ENCODE measurements at regions not wholly inside any gene's neighbourhood (a gene's known extent, or its start where the extent isn't known, plus 50 kb on each side); places are given as distances from the start of the nearest gene placed in this dataset.

DNA sequence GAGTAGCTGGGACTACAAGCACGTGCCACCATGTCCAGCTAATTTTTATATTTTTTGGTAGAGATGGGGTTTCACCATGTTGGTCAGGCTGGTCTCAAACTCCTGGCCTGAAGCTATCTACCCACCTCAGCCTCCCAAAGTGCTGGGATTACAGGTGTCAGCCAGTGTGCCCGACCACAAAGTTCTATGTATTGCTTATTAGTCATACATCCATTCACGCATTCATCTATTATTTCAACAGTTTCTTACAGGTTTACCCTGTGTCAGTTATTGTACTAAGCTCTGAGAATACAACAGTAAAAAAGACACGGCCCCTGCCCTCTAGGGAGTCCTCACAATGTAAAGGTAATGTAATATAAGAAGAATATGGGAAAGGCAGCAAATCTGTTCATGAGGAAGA is 188.9 kb upstream of the BTG1 start:
- TF ChIP-seq, protein P1, sequence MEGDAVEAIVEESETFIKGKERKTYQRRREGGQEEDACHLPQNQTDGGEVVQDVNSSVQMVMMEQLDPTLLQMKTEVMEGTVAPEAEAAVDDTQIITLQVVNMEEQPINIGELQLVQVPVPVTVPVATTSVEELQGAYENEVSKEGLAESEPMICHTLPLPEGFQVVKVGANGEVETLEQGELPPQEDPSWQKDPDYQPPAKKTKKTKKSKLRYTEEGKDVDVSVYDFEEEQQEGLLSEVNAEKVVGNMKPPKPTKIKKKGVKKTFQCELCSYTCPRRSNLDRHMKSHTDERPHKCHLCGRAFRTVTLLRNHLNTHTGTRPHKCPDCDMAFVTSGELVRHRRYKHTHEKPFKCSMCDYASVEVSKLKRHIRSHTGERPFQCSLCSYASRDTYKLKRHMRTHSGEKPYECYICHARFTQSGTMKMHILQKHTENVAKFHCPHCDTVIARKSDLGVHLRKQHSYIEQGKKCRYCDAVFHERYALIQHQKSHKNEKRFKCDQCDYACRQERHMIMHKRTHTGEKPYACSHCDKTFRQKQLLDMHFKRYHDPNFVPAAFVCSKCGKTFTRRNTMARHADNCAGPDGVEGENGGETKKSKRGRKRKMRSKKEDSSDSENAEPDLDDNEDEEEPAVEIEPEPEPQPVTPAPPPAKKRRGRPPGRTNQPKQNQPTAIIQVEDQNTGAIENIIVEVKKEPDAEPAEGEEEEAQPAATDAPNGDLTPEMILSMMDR (IDR thresholded peaks at IDR 0.05; ENCODE audit: insufficient read depth, low read length, poor library complexity, severe bottlenecking) = no peak
- Histone ChIP-seq H3K27me3 (replicated peaks; ENCODE audit: control insufficient read depth, insufficient read depth, low read length) (no peaks in the 10 kb centered on the region), H3K4me3 (replicated peaks; ENCODE audit: low read depth, low read length) (no peak overlapping the region), H3K36me3 (ENCODE audit: control insufficient read depth, insufficient read depth, low read length) (no peaks in the 10 kb centered on the region)
- DNase-seq (ENCODE audit: extremely low read depth, insufficient read length) = no peak

DNA sequence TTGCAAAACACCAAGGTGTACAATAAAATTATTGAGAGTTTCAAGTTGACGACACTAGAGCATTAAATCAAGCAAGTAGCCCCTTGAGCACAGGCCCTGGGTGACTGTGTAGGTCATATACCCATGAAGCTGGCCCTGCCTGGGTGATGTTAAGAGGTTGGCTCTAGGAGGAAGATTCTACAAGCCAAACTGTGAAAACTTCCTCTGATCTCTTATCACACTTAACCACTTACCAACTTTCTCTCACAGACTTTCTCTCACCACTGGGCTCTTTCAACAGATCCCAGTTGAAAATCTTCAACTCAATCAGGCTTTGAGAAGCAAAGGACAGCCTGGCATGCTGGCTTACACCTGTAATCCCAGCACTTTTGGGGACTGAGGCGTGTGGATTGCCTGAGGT is 186.9 kb upstream of the BTG1 start:
- no peak for DNase-seq (ENCODE audit: extremely low read depth, insufficient read length)
- TF ChIP-seq, protein P1 (IDR thresholded peaks at IDR 0.05; ENCODE audit: insufficient read depth, low read length, poor library complexity, severe bottlenecking) = no peak

DNA sequence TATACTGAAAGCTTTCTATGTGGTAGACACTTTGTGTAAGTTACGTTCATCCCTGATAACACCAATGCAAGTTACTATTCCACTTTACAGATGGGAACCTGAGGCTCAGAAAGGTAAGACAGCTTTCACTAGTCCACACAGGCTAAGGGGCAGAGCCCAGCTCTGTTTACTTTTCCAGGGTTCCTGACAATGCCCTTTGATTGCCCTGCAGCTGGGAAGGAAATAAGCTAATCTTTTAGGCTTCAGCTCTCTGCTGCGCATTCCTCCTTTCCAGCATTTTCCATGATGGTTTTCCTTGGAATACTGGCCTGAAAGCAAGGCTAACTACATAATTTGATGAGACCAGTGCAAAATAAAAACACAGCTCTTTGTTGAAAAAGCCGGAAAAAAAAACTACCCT is 185.7 kb upstream of the BTG1 start:
- no peak overlapping the region for H3K4me3 ChIP-seq (replicated peaks; ENCODE audit: low read depth, low read length)
- H3K36me3 ChIP-seq (ENCODE audit: control insufficient read depth, insufficient read depth, low read length) = no peaks in the 10 kb centered on the region
- no peaks in the 10 kb centered on the region for H3K27me3 ChIP-seq (replicated peaks; ENCODE audit: control insufficient read depth, insufficient read depth, low read length)
- DNase-seq (ENCODE audit: extremely low read depth, insufficient read length) = no peak
- TF ChIP-seq, protein P1 (IDR thresholded peaks at IDR 0.05; ENCODE audit: insufficient read depth, low read length, poor library complexity, severe bottlenecking) = no peak

More for the DNA sequence above, 186.9 kb upstream of the BTG1 start:
- H3K27me3 ChIP-seq (replicated peaks; ENCODE audit: control insufficient read depth, insufficient read depth, low read length) = no peaks in the 10 kb centered on the region
- no peaks in the 10 kb centered on the region for H3K36me3 ChIP-seq (ENCODE audit: control insufficient read depth, insufficient read depth, low read length)
- no peak overlapping the region for H3K4me3 ChIP-seq (replicated peaks; ENCODE audit: low read depth, low read length)

DNA sequence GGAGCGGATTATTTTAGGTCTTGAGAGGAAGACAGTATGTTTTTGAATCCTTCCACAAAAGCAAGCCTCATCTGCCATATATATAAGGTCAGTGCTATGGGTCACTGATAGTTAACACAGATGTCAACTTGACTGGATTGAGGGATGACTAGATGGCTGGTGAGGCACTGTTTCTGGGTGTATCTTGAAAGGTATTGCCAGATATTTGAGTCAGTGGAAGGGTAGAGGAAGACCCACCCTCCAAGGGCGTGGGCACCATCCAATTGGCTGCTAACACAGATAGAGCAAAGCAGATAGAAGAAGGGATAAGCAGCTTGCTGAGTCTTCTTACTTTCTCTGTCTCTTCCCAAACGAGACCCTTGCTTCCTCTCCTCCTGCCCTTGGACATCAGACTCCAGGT is 185.0 kb upstream of the BTG1 start:
- Histone ChIP-seq H3K36me3 (ENCODE audit: control insufficient read depth, insufficient read depth, low read length) (no peaks in the 10 kb centered on the region), H3K4me3 (replicated peaks; ENCODE audit: low read depth, low read length) (no peak overlapping the region), H3K27me3 (replicated peaks; ENCODE audit: control insufficient read depth, insufficient read depth, low read length) (no peaks in the 10 kb centered on the region)
- no peak for DNase-seq (ENCODE audit: extremely low read depth, insufficient read length)
- TF ChIP-seq, protein P1 (IDR thresholded peaks at IDR 0.05; ENCODE audit: insufficient read depth, low read length, poor library complexity, severe bottlenecking) = no peak

DNA sequence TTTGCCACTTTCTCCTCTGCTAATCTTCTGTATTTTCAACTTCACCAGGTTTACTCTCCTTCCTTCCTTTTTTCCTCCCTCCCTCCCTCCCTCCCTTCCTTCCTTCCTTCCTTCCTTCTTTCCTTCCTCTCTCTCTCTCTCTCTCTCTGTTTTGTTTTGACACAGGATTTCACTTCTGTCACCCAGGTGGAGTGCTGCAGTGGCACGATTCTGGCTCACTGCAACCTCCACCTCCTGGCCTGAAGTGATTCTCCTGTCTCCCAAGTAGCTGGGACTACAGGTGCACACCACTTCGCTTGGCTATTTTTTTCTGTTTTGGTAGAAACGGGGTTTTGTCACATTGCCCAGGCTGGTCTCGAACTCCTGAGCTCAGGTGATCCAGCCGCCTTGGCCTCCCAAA is 181.2 kb upstream of the BTG1 start:
- DNase-seq (ENCODE audit: extremely low read depth, insufficient read length) = no peak
- Histone ChIP-seq H3K27me3 (replicated peaks; ENCODE audit: control insufficient read depth, insufficient read depth, low read length) (no peaks in the 10 kb centered on the region), H3K36me3 (ENCODE audit: control insufficient read depth, insufficient read depth, low read length) (no peaks in the 10 kb centered on the region), H3K4me3 (replicated peaks; ENCODE audit: low read depth, low read length) (no peak overlapping the region)
- TF ChIP-seq, protein P1 (IDR thresholded peaks at IDR 0.05; ENCODE audit: insufficient read depth, low read length, poor library complexity, severe bottlenecking) = no peak

DNA sequence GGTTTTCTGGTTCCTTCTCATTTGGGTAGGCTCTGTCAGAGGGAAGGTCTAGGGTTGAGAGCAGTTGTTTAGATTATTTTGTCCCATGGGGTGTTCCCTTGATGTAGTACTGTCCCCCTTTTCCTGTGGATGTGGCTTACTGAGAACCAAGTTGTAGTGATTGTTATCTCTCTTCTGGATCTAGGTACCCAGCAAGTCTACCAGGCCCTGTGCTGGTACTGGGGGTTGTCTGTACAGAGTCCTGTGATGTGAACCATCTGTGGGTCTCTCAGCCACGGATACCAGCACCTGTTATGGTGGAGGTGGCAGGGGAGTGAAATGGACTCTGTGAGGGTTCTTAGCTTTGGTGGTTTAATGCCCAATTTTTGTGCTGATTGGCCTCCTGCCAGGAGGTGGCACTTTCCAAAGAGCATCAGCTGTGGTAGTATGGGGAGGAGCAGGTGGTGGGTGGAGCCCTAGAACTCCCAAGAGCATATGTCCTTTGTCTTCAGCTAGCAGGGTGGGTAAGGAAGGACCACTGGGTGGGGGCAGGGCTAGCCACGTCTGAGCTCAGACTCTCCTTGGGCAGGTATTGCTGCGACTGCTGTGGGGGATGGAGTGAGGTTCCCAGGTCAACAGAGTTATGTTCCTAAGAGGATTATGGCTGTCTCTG is 179.3 kb upstream of the BTG1 start:
- Histone ChIP-seq H3K27me3 (replicated peaks; ENCODE audit: control insufficient read depth, insufficient read depth, low read length) (no peaks in the 10 kb centered on the region), H3K36me3 (ENCODE audit: control insufficient read depth, insufficient read depth, low read length) (no peaks in the 10 kb centered on the region), H3K4me3 (replicated peaks; ENCODE audit: low read depth, low read length) (no peak overlapping the region)
- TF ChIP-seq, protein P1 (IDR thresholded peaks at IDR 0.05; ENCODE audit: insufficient read depth, low read length, poor library complexity, severe bottlenecking) = no peak
- no peak for DNase-seq (ENCODE audit: extremely low read depth, insufficient read length)

Measured in GM06990 (cell line).